GM21447 (cell line): ENCODE measurements at regions not wholly inside any gene's neighbourhood (a gene's known extent, or its start where the extent isn't known, plus 50 kb on each side); places are given as distances from the start of the nearest gene placed in this dataset.
"Not testable (repeated sequence)": the region's sequence is repeated elsewhere in the genome, so short reads cannot be mapped to it uniquely, and the experiment has no call there.

Experiments
- ATAC-seq: cut with Tn5 transposase; IDR thresholded peaks from one replicate; pipeline ENCODE4 v1.9.1; 2021; ENCODE audit not compliant: unreplicated experiment

DNA sequence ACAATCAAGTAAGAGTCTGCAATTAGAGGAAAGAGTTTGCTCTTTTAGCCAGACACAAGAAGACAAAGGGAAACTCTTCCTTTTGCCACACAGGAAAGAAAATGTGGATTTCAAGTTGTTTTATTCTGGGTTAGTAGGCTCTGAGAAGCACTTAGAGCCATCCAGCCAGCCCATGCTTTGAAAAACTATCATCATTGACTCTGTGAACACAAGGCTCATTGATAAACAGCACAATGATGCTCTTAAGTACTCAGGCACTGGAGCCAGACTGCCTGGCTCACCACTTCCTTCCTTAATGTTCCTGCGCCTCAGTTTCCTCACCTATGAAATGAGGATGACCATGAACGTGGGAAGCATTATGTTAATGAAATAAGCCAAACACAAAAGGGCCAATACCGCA lies 150.2 kb upstream of the EEA1 start:
- no peak for ATAC-seq

DNA sequence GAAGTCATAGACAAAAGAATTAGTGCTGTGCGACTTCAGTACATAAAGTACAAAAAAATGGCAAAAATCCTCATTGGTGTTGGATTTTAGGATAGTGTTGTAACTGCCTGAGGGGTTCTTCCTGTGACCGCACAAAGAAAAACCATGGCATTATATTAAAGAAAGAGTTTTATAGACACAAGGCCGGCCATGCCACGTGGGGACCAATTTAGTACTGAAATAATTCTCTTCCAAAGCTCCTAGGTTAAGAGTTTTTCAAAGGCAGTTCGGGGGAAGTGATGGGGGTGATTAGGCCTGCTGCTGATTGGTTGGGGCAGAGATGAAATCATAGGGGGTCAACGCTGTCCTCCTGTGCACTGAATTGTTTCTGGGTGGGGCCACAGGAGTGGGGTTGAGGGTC lies 150.9 kb upstream of the EEA1 start:
- no peak for ATAC-seq

DNA sequence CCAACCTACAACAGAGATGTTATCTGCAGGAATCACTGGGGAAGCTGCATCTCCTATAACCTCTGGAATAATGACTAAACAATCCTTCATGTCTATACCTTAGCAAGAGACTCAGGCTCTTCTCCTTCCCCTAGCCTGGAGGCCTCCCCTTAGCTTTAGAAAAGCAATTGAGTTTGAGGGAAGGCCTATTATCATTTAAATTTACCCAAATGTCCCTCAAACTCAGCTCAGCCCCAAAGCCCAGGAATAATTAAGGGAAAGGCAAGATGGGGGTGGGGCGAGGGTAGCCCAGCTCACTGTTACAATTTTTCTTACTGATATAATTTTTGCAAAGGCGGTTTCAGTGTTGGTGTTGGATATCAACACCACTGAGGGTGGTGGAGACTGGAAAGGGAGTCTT lies 151.4 kb upstream of the EEA1 start:
- ATAC-seq = no peak

DNA sequence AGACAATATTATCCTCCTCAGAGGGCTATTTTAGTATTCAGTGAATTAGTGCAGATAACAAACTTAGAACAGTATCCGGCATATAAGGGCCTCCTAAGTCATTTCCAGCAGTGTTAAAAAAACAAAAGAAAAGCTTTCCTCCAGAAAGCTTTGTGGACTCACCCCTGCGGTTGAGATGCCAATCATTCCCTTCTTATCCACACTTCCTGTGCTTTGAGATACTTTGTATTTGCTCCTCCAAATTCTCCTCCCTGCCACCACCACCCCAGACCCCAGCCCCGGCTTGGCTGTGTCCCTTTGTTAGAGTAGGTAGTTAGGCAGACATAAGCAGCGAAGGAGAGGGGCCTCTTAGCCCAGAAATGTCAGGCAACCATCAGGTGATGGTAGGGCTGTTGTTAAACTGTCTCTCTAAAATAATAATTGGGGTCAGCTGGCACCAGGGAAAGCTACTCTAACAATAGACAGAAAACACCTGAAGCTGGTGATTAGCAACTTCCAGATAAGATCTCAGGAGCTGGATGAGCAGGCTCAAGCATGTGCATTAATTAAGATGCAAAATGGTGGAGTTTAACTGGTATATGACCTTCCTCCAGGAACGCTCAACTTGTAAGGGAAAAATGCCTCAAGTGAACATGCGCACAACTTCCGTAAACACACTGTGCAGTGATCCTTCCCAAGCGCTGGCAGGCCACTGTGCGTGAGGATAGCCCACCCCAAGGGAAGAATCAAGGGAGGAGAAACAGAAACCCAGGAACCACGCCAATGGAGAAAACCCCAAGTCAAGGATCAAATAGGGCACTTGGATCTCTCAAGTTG lies 152.1 kb upstream of the EEA1 start:
- ATAC-seq = no peak

DNA sequence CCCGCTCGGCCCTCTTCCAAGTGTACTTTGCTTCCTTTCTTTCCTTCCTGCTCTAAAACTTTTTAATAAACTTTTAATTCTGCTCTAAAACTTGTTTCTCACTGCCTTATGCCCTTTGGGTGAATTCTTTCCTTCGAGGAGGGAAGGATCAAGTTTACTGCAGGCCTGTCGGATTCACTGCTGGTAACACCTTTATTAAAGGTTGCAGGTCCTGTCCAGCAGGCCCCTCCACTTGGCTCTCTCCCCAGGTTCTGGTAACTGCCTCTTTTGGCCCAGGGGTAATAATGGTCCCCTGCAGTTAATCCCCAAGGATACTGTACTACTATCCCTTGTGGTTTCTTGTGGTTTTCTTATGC lies 152.7 kb upstream of the EEA1 start:
- ATAC-seq = no peak

DNA sequence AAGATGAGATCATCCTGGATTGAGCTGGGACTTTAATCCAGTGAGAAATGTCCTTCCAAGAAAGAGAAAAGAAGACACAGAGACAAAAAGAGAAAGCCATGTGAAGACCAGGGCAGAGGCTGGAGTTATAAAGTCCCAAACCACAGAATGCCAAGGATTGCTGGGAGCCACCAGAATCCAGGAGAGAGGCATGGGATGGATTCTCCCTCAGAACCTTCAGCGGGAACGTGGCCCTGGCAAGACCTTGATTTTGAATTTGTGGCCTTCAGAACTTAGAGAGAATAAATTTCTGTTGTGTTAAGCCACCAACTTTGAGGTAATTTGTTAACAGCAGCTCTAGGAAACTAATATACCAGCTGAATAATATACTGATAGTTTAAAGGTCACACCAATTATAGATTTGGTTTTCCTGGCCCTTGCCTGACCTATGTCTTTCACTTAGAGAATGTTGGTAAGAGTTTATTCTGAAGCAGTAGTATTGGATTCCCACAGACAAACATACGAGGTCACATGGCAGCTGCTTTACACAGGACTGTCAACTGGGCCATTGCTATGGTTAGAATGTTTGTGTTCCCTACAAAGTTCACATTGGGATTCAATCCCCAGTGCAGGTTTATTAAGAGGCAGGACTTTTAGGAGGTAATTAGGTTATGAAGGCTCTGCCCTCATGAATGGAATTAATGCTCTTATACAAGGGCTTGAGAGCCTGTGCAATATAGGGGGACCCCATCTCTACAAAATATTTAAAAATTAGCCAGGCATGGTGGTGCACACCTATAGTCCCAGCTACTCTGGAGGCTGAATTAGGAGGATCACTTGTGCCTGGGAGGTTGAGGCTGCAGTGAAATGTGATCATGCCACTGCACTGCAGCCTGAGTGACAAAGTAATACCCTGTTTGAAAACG lies 156.5 kb upstream of the EEA1 start:
- no peak for ATAC-seq

DNA sequence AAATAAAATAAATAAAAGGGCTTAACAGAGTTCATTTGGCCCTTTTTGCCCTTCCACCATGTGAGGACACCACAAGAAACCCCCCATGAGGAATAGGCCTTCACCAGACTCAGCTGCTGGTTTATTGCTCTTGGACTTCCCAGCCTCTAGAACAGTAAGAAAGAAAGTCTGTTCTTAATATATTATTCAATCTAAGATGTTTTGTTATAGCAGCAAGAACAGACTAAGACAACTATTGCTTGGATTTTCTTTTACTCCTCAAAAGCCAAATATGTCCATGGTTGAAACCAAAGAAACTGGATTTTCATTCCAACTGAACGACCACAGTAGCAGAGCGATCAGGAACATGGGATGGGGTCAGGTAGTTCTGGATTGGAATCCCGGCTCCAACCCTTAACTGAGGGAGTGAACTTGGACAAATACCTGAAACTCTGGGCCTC lies 157.2 kb upstream of the EEA1 start:
- no peak for ATAC-seq

DNA sequence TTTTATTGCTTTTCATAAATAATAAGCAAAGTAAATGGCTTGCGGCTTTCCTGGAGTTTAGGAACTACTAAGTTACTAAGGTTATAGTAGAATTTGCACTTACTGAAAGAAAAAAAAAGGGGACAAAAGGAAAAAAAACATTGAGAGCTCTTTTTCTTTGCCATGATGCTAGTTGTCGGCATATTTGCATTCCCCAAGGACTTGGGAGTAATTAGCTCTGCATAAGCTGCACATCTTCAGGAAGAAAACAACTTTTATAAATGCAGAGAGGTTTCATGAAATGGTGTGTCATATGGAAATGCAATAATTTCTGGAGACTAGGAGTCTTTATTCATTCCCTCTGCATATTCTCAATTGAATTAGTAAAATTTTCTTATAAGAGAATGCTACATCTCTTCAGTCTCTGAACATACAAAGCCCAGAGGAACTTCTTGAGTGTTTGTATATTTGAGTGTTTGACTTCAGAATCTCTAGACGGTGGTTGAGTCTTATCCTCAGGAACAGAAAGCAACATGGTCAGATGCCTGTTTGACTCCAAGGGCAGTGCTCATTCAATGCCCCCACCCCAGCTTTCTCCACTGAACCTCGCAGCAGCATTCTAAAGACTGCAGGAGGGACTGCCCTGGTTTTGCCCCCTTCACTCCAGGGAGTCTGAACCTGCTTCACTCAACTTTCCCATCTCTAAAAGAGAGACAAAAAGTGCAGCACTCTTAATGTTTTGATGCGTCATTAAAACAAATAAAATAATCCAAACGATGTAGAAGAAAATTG lies 158.9 kb upstream of the EEA1 start:
- no peak for ATAC-seq

DNA sequence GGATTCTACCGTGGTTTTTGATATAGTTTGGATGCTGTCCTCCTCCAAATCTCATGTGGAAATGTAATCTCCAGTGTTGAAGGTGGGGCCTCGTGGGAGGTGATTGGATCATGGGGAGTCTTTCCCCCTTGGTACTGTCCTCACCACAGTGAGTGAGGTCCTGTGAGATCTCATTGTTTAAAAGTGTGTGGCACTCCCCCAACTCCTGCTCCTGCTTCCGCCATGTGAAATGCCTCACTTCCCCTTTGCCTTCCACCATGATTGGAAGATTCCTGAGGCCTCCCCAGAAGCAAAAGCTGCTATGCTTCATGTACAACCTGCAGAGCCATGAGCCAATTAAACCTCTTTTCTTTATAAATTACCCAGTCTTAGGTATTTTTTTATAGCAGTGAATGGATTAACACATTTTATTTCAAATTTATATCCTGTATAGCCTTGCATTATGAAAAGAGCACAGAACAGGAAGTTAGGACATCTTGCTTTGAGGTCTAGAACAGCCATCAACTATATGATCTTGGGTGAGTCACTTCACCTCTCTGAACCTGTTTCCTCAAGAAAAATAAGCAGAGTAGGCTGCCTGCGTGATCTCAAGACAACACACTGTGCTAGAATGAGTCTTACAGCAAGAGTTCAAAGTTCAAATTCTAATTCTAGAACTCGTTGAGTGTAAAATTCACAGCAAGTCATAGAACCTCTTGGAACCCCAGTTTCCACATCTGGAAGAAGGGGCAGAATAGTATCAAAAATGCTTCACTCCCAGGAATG lies 160.9 kb upstream of the EEA1 start:
- ATAC-seq = no peak

DNA sequence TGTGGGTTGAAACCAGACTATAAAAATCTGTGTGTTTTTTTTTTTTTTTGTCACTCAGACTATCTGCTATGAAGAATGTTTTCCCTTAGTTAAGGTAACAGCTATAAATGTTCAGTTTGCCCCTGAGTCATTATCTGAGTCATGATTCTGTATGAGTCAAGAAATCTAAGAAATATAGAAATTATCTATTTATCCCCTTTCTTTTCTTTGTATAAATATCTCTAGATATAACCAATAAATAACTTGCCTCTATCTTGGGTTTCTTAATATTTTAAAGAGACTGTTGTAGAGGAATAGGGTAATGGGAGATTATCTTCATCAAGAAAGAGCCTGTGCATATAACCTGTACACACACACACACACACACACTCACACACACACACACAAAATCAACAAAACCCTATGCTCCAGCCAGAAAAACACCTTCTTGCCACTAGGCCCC lies 161.7 kb upstream of the EEA1 start:
- no peak for ATAC-seq

DNA sequence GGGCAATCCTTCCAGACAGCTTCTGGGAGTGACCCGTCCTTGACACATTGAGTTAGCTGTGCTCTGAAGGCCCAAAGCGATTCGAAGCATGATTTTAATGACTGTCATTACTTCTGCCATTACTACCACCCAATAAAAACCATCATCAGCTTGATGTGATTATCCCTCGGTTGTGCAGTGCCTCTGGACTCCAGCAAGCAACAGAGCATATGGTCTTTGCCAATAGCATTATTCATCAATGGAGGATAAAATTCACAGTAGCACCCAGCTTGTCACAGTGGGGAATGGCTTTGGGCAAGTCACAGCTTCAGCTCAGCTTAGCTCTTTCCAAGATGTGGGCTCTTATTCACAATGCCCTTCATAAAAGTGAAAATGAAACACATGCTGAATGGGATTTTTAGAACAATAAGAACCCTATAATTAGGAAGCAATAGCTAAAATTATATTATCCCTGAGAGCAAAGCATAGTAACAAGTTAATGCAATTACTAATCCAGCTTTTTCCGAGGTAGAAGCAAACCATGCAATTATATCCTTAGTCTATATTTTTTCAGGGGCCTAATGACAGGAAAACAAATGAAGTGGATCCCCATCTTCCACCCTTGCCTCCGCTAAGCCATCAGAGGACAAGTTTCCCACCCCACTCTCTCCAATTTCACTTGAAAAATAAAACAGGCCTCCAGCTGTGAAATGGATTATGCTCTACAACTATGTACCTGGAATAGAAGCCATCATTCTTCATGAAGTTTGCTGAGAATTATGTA lies 163.0 kb upstream of the EEA1 start:
- no peak for ATAC-seq

DNA sequence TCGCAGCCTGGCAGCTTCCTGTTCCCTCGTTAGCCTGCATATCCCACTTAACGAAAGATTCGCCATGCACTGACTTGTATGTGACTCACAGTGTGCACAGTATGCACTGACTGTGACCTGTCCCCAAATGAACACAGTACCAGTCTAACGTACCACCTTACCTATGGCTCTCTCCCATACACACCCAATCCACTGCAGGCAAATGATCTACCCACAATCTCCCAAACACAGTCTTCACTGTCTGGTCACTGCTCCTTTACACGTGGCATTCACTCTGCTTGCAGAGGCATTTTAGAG lies 163.5 kb upstream of the EEA1 start:
- no peak for ATAC-seq

DNA sequence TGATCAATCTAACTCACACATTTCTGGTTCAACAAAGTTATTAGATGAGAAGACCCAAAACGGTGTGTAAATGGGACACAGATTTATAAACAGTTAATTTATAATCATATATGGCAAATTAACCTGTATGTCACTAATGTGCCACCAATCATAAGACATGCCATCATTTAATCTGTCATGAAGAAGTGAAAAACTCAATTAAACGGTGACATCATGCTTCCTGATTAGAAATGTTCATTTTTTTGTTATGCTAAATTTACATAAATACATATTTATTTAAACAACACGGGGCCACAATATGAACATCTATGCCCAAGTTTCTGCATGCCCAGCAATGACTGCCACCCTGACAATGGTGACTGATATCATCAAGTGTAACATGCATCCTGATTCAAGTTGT lies 164.1 kb upstream of the EEA1 start:
- no peak for ATAC-seq

DNA sequence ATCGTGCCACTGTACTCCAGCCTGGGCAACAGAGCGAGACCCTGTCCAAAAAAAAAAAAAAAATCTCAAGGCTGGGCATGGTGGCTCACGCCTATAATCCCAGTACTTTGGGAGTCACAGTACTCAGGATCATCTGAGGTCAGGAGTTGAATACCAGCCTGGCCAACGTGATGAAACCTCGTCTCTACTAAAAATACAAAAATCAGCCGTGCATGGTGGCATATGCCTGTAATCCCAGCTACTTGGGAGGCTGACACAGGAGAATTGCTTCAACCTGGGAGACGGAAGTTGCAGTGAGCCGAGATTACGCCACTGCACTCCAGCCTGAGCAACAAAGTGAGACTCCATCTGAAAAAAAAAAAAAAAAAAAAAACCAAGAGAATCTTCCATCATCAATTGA lies 165.1 kb upstream of the EEA1 start:
- not testable (repeated sequence) for ATAC-seq

DNA sequence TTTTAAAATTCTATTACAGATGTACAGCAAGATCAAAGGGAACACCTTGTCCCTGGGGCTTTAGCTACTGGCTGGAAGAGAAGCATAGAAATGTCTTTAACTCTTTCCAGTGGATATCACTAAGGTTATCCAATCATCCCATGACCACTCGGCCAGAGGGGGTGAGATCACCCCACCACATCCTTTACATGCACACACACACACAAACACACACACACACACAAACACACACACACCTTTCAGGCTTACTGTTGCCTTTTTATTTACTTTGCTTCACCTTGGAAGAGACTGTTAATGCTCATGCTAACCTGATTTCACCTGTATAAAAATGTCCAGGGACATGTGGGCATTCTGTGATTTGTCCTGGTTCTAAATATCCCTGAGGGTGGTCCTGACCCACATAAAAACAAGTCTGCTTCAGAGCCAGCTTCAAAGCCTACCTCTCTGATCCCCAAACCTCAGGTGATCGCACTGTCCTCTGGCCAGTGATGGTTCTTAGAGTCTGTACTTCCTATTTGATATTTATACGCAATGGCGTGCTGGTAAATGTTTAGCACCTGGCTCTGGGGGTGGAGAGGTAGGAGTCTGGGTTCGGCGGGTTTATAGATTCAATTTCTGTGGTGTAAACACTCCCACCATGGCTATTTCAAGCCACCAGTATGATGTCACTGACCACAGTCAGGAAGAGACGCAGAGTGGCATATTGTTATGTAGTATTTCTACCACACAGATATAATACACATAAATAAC lies 166.1 kb upstream of the EEA1 start:
- ATAC-seq = peak; percentile 97

DNA sequence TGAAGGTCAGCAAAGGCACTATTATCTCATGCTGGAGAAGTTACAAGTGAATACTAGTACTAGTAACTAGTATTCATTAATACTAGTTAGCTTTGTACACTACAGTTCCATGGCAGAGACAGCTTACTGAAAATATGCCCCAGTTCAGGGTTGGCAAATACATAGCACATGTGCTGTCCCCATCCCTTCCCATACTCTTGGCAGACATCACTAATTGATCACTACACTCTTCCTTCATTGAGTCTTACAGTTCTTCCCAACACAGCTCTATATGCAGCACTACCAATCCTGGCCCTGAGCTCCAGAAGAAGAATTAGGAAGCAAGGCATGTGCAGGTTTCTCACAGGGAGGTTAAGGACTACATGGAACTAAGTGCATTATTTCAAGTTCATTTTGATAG lies 168.3 kb upstream of the EEA1 start:
- ATAC-seq = no peak

DNA sequence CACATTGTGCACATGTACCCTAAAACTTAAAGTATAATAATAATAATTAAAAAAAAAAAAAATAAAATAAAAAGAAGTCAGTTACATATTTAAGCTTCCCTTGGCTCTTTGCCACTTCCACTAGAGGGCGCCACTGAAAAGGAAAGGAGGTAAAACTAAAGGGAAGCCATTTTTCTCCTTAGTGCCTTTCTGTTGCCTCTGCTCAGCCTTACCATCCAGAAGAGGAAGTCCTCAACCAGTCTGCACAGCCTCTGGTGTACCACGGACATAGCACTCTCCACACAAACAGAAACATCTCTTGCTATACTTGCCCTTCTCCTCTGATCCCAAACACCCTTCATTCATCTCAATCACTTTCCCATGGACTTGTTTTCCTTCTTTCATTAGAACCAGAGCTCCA lies 169.0 kb upstream of the EEA1 start:
- ATAC-seq = peak; percentile 33

DNA sequence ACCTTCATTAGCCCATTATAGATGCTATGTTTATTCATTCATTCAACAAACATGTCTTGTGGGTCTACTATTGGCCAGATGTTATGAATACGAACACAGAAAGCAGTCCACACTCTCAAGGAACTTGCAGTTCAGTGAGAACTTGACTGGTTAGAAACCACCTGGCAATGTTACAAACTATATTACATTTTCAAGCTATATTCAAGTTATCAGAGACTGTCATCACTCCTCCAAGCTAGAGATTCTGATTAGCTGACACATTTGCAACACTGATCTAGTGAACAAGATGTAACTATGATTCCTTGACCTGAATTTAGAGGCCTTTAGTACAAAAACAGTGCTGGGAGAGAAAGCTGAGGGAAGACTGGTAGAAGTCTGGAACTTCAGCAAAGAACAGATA lies 170.7 kb upstream of the EEA1 start:
- no peak for ATAC-seq

DNA sequence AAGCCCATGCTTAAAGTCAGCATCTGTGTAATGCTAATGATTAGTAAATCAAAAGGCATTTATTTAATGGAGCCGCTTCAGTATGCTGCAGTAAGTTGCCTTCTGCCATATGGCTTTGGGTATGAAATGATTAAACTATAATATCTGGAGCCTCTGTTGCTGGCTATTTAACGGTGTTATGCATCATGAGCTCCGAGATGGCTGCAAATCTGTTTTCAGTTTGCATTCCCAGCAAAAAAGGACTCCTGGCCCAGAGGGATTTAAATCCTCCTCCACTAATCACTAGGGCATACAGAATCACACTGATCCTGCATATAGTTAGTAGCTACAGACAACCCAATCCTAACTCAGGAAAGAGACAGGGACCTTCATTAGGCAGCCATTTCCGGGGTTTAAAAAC lies 171.5 kb upstream of the EEA1 start:
- ATAC-seq = no peak

DNA sequence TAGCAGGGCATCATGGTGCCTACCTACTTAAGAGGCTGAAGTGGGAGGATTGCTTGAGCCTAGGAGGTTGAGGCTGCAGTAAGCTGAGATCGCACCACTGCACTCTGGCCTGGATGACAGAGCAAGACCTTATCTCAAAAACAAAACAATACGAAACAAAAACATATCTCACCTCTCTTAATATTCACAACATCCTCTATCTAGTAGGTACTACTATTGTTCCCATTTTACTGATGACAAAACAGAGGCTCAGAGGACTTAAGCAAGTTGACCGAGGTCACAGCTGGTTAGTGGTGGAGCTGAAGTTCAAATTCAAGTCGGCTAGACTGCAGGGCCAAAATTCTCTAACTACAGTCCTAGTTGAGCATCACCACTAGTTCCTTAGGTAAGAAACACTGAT lies 172.3 kb upstream of the EEA1 start:
- ATAC-seq = no peak
